Kidney epithelial cell (primary cell): ENCODE measurements at regions not wholly inside any gene's neighbourhood (a gene's known extent, or its start where the extent isn't known, plus 50 kb on each side); places are given as distances from the start of the nearest gene placed in this dataset.

Experiments used
- DNase-seq: peaks from one replicate; pipeline ENCODE4 v3.0.0-alpha.2; 2010; ENCODE audit warnings: low read depth
- H3K27me3 ChIP-seq: 2 replicates; pipeline ENCODE4 v1.6.0; 2011; ENCODE audit warnings: low read length; ENCODE audit not compliant: control insufficient read depth, insufficient read depth
- H3K36me3 ChIP-seq: 2 replicates; pipeline ENCODE4 v1.5.1; 2011; ENCODE audit warnings: low read length; ENCODE audit not compliant: control insufficient read depth, insufficient read depth
- H3K4me3 ChIP-seq: 2 replicates; pipeline ENCODE4 v1.5.1; 2011; ENCODE audit warnings: low read depth, mild to moderate bottlenecking, control low read depth, low read length
- TF ChIP-seq, protein P1 (sequence below): IDR thresholded peaks from 2 replicates; pipeline ENCODE4 v1.5.1; 2011; ENCODE audit warnings: mild to moderate bottlenecking, moderate library complexity, low read length, control low read depth, inconsistent platforms; ENCODE audit not compliant: insufficient read depth, poor library complexity, severe bottlenecking

DNA sequence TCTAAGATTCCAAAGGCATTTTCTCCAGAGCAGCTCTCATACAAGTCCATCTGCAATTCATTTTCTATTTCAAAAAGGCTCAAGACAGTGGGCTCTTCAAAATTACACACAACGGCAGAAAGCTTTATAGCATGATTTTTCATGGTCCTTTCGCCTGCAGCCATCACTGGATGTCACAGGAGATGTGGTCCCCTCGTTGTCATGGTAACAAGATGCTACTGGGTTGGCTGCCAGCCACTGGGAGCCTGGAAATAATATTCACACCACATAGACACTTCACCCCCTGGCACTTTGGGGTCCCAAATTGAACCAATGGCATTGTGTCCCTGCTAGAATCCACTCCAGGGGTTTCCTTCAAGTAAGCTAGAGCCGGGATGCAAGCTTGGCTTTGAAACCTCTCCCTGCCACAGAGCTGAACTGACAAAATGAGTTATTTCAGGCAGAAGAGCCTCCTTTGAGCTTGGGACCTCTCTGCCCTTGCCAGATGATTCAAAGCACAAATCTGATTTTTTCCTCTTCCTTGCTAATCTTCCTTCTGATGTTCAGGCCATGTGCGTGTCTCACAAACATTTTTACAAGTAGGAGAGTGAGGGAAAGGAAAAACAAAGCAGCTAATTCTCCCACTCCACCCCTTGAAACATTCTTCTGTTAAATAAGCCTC, 512.6 kb upstream of the ADAMTS9 start:
- no peaks in the 10 kb centered on the region for H3K36me3 ChIP-seq
- no peak for DNase-seq
- TF ChIP-seq, protein P1, sequence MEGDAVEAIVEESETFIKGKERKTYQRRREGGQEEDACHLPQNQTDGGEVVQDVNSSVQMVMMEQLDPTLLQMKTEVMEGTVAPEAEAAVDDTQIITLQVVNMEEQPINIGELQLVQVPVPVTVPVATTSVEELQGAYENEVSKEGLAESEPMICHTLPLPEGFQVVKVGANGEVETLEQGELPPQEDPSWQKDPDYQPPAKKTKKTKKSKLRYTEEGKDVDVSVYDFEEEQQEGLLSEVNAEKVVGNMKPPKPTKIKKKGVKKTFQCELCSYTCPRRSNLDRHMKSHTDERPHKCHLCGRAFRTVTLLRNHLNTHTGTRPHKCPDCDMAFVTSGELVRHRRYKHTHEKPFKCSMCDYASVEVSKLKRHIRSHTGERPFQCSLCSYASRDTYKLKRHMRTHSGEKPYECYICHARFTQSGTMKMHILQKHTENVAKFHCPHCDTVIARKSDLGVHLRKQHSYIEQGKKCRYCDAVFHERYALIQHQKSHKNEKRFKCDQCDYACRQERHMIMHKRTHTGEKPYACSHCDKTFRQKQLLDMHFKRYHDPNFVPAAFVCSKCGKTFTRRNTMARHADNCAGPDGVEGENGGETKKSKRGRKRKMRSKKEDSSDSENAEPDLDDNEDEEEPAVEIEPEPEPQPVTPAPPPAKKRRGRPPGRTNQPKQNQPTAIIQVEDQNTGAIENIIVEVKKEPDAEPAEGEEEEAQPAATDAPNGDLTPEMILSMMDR: no peak
- no peaks in the 10 kb centered on the region for H3K27me3 ChIP-seq
- H3K4me3 ChIP-seq: no peak overlapping the region

DNA sequence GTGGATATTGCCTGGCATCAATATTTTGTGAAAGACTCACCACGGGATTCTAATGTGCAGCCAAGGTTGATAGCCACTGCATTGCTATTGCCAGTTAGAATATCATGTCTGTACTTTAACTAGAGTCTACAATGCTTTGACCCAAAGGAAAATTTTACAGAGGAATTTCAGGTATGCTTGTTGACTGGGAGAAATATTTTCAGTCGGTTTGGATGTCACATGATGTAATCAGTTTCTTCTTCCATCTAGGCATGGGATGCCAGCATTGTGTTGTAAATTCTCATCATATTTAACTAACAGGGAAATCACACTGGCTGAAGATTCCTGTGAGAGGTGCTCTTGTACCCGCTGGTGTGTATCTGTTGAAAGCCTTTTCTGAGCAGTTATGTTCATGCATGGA, 508.9 kb upstream of the ADAMTS9 start:
- DNase-seq: peak; percentile 37
- TF ChIP-seq, protein P1: no peak
- Histone ChIP-seq H3K36me3 (no peaks in the 10 kb centered on the region), H3K27me3 (no peaks in the 10 kb centered on the region), H3K4me3 (no peak overlapping the region)

DNA sequence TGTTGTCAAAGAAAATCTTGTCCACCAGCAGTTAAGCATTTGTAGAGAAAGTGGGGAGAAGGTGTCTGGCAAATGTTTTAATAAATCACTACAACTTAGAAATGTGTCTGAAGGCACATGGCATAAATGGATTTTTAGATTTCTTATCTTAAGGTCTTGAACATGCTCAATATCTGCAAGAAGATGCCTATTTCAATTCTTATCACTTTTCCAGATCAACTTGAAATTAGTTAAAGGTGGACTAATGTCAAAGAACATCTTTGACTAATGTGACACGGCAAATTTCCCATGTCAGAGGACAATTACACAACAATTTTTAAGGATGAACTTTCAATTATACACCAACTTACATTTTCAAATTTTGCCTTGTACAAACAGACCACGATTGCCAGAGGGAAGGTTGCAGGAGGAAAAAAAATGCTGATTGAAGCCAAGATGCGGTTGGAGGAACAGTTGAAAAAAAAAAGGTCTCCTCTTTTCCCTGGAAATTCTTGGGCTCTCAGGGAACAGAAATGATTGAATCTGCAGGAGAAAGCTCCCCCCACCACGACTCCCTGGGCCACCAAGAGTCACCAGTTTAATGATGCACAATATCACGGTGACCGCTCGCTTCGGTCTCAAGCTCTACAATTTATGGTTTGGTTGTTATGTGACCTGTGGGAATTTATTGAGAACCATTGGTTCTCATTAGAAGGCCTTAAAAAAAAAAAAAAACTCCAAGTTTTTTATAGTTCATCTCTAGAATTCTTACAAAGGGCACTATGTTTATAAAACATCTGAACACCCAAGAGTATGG, 507.6 kb upstream of the ADAMTS9 start:
- TF ChIP-seq, protein P1: no peak
- DNase-seq: no peak

DNA sequence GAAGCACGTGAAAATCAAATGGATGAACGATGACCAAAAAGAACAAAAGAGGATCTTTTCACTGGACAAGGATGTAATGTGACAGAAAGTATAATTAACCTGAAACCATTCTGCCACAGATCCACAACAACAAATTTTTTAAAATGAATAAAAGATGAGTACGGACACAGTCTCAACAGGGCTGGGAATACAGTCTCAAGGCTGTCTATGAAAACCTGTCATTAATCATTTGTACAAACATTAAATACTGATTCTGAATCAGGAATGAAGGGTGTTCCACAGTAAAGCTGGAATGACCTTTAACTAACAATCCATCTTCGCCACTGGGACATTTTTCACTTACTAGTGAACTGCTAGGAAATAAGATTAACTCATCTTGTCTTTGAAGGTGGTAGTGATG, 506.9 kb upstream of the ADAMTS9 start:
- TF ChIP-seq, protein P1: no peak
- no peak for DNase-seq
- no peaks in the 10 kb centered on the region for H3K27me3 ChIP-seq
- no peaks in the 10 kb centered on the region for H3K36me3 ChIP-seq
- H3K4me3 ChIP-seq: no peak overlapping the region

More for the DNA sequence above, 507.6 kb upstream of the ADAMTS9 start:
- Histone ChIP-seq H3K27me3 (no peaks in the 10 kb centered on the region), H3K36me3 (no peaks in the 10 kb centered on the region), H3K4me3 (no peak overlapping the region)

DNA sequence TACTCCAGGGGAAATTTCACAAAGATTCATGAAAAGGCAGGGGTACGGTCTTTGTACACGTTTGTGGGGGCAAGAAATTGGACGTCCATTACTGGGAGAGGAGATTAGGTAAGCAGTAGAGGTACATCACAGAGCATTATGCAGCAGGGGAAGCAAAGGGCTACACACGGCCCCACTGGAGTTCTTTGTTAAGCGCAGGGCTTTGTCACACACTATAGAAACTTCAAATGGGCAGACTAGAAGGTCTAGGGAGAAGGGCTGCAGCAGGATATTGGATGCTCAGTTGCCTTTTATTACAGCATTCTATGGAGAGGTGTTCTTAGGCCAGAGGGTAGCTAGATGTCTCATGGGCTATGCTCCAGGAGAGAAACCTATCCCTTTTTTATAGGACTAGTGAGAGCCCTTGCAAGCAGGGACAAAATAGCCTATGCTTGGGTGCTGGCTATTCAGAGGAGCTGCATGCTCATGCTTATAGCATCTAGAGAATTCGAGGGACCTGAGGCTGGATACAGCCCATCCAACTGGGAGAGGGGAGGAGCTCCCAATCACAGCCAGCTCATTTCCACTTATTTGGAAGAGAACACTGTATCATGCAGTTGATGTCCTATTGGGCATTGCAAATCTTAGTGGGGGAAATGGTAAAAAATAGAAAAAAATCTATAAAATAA, 506.4 kb upstream of the ADAMTS9 start:
- no peaks in the 10 kb centered on the region for H3K36me3 ChIP-seq
- TF ChIP-seq, protein P1: no peak

More for the DNA sequence above, 506.4 kb upstream of the ADAMTS9 start:
- Histone ChIP-seq H3K4me3 (no peak overlapping the region), H3K27me3 (no peaks in the 10 kb centered on the region)
- DNase-seq: no peak
